ENCODE measurements at regions not wholly inside any gene's neighbourhood (a gene's known extent, or its start where the extent isn't known, plus 50 kb on each side); places are given as distances from the start of the nearest gene placed in this dataset.
A peak's percentile ranks its signal among the peaks of the same experiment; 100 is the strongest.

DNA sequence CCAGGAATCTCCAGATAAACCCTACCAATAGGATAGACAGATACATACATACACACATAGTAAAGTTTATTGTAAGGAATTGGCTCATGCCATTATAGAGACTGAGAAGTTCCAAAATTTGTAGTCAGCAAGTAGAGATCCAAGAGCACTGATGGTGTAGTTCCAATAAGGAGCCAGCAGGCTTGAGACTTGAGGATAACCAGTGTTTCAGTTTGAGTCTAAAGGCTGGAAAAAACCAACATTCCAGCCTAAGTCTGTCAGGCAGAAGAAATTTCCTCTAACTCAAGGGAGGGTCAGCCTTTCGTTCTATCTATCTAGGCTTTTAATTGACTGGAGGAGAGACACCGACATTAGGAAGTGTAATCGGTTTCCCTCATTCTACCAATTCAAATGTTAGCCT lies 110.2 kb upstream of the TSHZ3 start:
- H3K4me3 ChIP-seq (ENCODE audit: control insufficient read depth, low read depth, low read length), result no peak overlapping the region
- peak; percentile 6 for DNase-seq (ENCODE audit: low read depth)
- TF ChIP-seq, protein P1, sequence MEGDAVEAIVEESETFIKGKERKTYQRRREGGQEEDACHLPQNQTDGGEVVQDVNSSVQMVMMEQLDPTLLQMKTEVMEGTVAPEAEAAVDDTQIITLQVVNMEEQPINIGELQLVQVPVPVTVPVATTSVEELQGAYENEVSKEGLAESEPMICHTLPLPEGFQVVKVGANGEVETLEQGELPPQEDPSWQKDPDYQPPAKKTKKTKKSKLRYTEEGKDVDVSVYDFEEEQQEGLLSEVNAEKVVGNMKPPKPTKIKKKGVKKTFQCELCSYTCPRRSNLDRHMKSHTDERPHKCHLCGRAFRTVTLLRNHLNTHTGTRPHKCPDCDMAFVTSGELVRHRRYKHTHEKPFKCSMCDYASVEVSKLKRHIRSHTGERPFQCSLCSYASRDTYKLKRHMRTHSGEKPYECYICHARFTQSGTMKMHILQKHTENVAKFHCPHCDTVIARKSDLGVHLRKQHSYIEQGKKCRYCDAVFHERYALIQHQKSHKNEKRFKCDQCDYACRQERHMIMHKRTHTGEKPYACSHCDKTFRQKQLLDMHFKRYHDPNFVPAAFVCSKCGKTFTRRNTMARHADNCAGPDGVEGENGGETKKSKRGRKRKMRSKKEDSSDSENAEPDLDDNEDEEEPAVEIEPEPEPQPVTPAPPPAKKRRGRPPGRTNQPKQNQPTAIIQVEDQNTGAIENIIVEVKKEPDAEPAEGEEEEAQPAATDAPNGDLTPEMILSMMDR (conservative IDR thresholded peaks at IDR 0.05; ENCODE audit: control insufficient read depth, insufficient read depth, low read depth, low read length), result no peak

DNA sequence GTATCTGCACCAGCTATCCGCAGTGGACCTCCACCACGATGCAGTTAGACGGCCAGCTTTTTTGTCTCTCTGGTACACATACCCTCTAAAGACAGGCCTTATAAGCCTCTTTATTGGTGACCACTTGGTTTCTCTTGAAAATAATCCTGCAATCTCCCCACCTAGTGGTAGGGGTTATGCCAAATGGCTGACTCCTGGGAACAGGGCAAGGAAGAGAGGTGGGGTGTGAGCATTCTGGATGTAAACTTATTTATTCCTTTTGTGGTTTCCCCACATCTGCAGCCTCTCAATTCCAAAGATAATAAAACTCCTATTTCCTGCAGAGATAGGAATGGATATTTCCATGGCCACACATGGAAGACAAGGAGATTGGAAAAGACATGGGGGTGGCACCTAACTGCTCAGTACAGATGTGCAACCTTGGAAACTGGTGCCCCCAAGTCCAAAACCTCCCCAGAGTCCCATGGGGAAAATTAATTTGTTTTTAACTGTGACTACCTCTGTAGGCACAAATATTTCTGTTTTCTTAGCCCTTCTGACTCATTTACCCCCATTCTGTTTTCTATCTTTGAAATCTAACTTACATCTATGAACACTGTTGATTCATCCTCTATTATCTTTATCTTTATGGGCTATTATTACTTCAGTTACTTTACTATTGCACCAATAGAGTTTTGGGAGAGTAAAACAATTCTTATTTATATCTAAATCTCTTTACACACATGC lies 112.7 kb upstream of the TSHZ3 start:
- TF ChIP-seq, protein P1 (conservative IDR thresholded peaks at IDR 0.05; ENCODE audit: control insufficient read depth, insufficient read depth, low read depth, low read length), result peak; percentile 40
- no peak overlapping the region for H3K4me3 ChIP-seq (ENCODE audit: control insufficient read depth, low read depth, low read length)
- peak; percentile 48 for DNase-seq (ENCODE audit: low read depth)

DNA sequence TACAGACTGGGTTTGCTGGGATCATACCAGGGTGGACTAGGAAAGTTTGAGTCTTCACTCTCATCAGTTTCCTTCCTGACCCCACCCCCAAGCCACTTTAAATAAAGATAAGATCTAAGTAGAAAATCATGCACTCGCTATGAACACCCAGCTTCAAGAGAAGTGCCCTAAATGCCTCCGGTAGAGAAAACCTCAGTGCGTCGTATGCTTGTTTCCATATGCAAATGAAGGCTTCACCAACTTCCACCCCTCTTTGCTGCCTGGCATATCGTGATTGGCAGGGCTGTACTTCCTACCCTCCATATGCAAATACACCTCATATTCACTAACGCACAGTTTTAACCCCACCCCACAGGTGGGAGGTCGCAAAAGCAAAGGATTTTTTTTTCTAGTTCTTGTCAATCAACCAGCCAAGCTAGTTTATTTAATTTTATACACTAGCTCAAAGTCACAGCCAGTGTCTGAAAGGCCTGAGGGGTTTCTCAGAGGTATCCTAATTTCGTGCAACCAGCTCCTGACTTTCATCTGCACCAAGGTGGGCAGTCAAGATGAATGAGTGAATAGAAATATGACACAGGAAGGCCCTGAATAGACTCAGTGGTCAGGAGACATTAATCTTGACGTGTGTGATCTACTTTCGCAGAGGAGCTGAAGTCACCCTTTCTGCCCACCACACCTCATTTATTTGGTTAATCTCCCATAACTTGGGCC lies 121.1 kb upstream of the TSHZ3 start:
- H3K4me3 ChIP-seq (ENCODE audit: control insufficient read depth, low read depth, low read length), result no peak overlapping the region
- DNase-seq (ENCODE audit: low read depth), result no peak
- TF ChIP-seq, protein P1 (conservative IDR thresholded peaks at IDR 0.05; ENCODE audit: control insufficient read depth, insufficient read depth, low read depth, low read length), result no peak

- TF ChIP-seq, protein P1 (conservative IDR thresholded peaks at IDR 0.05; ENCODE audit: control insufficient read depth, insufficient read depth, low read depth, low read length), result no peak
- no peak overlapping the region for H3K4me3 ChIP-seq (ENCODE audit: control insufficient read depth, low read depth, low read length)
- no peak for DNase-seq (ENCODE audit: low read depth)
These were observed 121.7 kb upstream of the TSHZ3 start for GRCh38 chr19:31470952-31471351.

- TF ChIP-seq, protein P1 (conservative IDR thresholded peaks at IDR 0.05; ENCODE audit: control insufficient read depth, insufficient read depth, low read depth, low read length), result no peak
- DNase-seq (ENCODE audit: low read depth), result no peak
- H3K4me3 ChIP-seq (ENCODE audit: control insufficient read depth, low read depth, low read length), result no peak overlapping the region
These were observed 129.0 kb upstream of the TSHZ3 start for GRCh38 chr19:31478241-31478640.

DNA sequence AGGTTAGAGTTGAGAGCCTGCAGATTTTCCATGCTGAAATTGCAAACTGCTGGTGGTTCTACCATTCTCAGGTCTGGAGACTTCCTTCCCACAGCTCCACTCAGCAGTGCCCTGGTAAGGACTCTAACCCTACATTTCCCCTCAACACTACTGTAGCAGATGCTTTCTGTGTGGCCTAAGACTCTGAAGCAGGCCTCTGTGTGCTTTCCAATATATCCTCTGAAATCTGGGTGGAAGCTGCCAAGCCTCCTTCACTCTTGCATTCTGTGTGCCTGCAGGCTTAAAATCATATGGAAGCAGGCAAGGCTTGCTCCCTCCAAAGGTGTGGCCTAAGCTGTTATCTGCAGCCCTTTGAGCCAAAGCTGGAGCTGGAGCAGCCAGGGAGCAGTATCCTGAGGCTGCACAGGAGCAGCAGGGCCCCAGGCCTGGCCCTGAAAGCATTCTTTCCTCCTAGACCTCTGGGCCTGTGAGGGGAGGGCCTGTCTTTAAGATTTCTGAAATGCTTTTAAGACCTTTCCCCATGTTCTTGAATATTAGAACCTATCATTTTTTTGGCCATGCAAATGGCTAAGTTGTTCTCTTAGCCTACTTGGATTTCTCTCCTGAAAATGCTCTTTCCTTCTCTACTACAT lies 134.1 kb upstream of the TSHZ3 start:
- no peak overlapping the region for H3K4me3 ChIP-seq (ENCODE audit: control insufficient read depth, low read depth, low read length)
- DNase-seq (ENCODE audit: low read depth), result no peak
- TF ChIP-seq, protein P1 (conservative IDR thresholded peaks at IDR 0.05; ENCODE audit: control insufficient read depth, insufficient read depth, low read depth, low read length), result no peak

Measured in fibroblast of mammary gland (primary cell).